HL-60 (cell line): ENCODE measurements at regions not wholly inside any gene's neighbourhood (a gene's known extent, or its start where the extent isn't known, plus 50 kb on each side); places are given as distances from the start of the nearest gene placed in this dataset.

Experiments used
- CTCF ChIP-seq: IDR thresholded peaks from one replicate; pipeline ENCODE4 v1.5.1; 2011; ENCODE audit warnings: low read length, control low read depth, inconsistent platforms; ENCODE audit not compliant: insufficient read depth
- GABPA ChIP-seq: IDR thresholded peaks from 2 replicates; pipeline ENCODE4 v1.6.1; 2012; ENCODE audit warnings: low read depth
- POLR2AphosphoS5 ChIP-seq: IDR thresholded peaks from 2 replicates; pipeline ENCODE4 v1.6.1; 2012; ENCODE audit warnings: low read depth
- REST ChIP-seq: IDR thresholded peaks from 2 replicates; pipeline ENCODE4 v1.6.1; 2012; ENCODE audit warnings: low read depth; ENCODE audit not compliant: insufficient replicate concordance

- TF ChIP-seq CTCF (no peak), POLR2AphosphoS5 (no peak), REST (no peak), GABPA (no peak)
These were observed 218.5 kb upstream of the CDH12 start for GRCh38 chr5:23071682-23072081.
